Endodermal cell (in vitro differentiated cells): ENCODE measurements at regions not wholly inside any gene's neighbourhood (a gene's known extent, or its start where the extent isn't known, plus 50 kb on each side); places are given as distances from the start of the nearest gene placed in this dataset.

Experiments
- DNase-seq: peaks from one replicate; pipeline ENCODE4 v3.0.0-alpha.2; 2017
- H3K27ac ChIP-seq: 2 replicates; pipeline ENCODE4 v1.5.1; 2013; ENCODE audit warnings: mild to moderate bottlenecking, low read depth, low read length, moderate library complexity
- H3K27me3 ChIP-seq: 2 replicates; pipeline ENCODE4 v1.6.1; 2013; ENCODE audit warnings: mild to moderate bottlenecking, low read length, moderate library complexity; ENCODE audit not compliant: insufficient read depth, control insufficient read depth, poor library complexity, severe bottlenecking
- H3K36me3 ChIP-seq: 2 replicates; pipeline ENCODE4 v1.7.0; 2013; ENCODE audit warnings: mild to moderate bottlenecking, low read length, moderate library complexity; ENCODE audit not compliant: control insufficient read depth, insufficient read depth
- H3K4me1 ChIP-seq: one replicate; pipeline ENCODE4 v1.7.0; 2013; ENCODE audit warnings: low read length; ENCODE audit not compliant: control insufficient read depth, insufficient read depth
- H3K4me3 ChIP-seq: 2 replicates; pipeline ENCODE4 v1.5.1; 2013; ENCODE audit warnings: mild to moderate bottlenecking, low read length, moderate library complexity
- H3K9ac ChIP-seq: 2 replicates; pipeline ENCODE4 v1.6.1; 2013; ENCODE audit warnings: mild to moderate bottlenecking, low read length, moderate library complexity; ENCODE audit not compliant: poor library complexity, severe bottlenecking; ENCODE audit errors: extremely low read depth
- H3K9me3 ChIP-seq: 2 replicates; pipeline ENCODE4 v1.6.1; 2013; ENCODE audit warnings: mild to moderate bottlenecking, low read length, moderate library complexity; ENCODE audit not compliant: control insufficient read depth
- H3K27ac Mint-ChIP-seq: 2 replicates; pipeline ENCODE4 v1.8.0; 2020; ENCODE audit warnings: mixed read lengths
- H3K27me3 Mint-ChIP-seq: 2 replicates; pipeline ENCODE4 v1.8.0; 2021; ENCODE audit warnings: mild to moderate bottlenecking, mixed read lengths; ENCODE audit not compliant: insufficient read depth
- H3K36me3 Mint-ChIP-seq: 2 replicates; pipeline ENCODE4 v1.8.0; 2020; ENCODE audit warnings: low read depth, mixed read lengths
- H3K4me1 Mint-ChIP-seq: 2 replicates; pipeline ENCODE4 v1.8.0; 2020; ENCODE audit warnings: mixed read lengths
- H3K4me3 Mint-ChIP-seq: 2 replicates; pipeline ENCODE4 v1.8.0; 2020; ENCODE audit warnings: mild to moderate bottlenecking, moderate library complexity, mixed read lengths
- H3K9me3 Mint-ChIP-seq: 2 replicates; pipeline ENCODE4 v1.8.0; 2020; ENCODE audit warnings: mild to moderate bottlenecking, mixed read lengths
- CTCF ChIP-seq: fragments of 200-600 bp; sonication (generic); conservative IDR thresholded peaks from 2 replicates; pipeline ENCODE4 v1.5.0; 2021; ENCODE audit warnings: antibody characterized with exemption, mild to moderate bottlenecking
- WGBS, 2 experiments: methylation state at CpG; one replicate each; pipeline versions ENCODE4 v1.1.5 to v1.1.7; 2013; ENCODE audit warnings: missing lambda C conversion rate in 2 of 2, mixed read lengths in 1 of 2; ENCODE audit not compliant: insufficient coverage in 1 of 2, insufficient read length in 1 of 2; 5-methylcytosine and 5-hydroxymethylcytosine counted together

GRCh38 chr2:236646871-236647270, 77.2 kb downstream of the ACKR3 start:
- no peak for TF ChIP-seq CTCF
- H3K27ac Mint-ChIP-seq = no peak overlapping the region
- peaks cover 4% of the 10 kb centered on the region for H3K4me1 Mint-ChIP-seq
- H3K4me3 Mint-ChIP-seq = no peak overlapping the region
- Histone ChIP-seq H3K9ac (no peak overlapping the region), H3K4me3 (no peak overlapping the region), H3K27ac (no peak overlapping the region), H3K36me3 (no peaks in the 10 kb centered on the region), H3K4me1 (no peaks in the 10 kb centered on the region), H3K9me3 (peaks cover 19% of the 10 kb centered on the region), H3K27me3 (no peaks in the 10 kb centered on the region)
- DNase-seq = peak; percentile 31
- peaks cover 8% of the 10 kb centered on the region for H3K9me3 Mint-ChIP-seq
- 93% methylated on average over 4 of the region's 4 CpGs; no CpG with 5 or more reads in 1 of the 2 experiments for WGBS, 2 experiments
- H3K36me3 Mint-ChIP-seq = no peaks in the 10 kb centered on the region
- H3K27me3 Mint-ChIP-seq = peaks cover 13% of the 10 kb centered on the region

DNA sequence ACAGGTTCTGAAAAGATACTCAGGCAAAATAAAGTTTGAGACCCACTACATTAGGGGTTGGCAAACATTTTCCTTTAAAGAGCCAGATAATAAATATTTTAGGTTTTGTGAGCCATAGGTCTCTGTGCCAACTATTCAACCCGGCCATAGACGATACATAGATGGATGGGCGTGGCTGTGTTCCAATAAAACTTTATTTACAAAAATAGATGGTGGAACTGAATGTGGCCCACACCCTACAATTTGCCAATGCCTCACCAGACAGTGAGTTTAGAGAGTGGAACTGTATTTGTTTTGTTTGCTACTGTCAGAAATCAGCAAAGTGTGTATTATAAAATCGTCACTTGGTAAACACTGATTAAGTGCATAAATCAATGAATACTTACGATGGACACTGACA, 78.0 kb downstream of the ACKR3 start:
- Histone ChIP-seq H3K4me3 (no peak overlapping the region), H3K36me3 (no peaks in the 10 kb centered on the region), H3K27ac (no peak overlapping the region), H3K9ac (no peak overlapping the region), H3K9me3 (peaks cover 19% of the 10 kb centered on the region), H3K4me1 (no peaks in the 10 kb centered on the region), H3K27me3 (no peaks in the 10 kb centered on the region)
- no peak for TF ChIP-seq CTCF
- Mint-ChIP-seq H3K36me3 (no peaks in the 10 kb centered on the region), H3K27me3 (peaks cover 8% of the 10 kb centered on the region), H3K4me3 (no peak overlapping the region), H3K4me1 (peaks cover 3% of the 10 kb centered on the region), H3K27ac (no peak overlapping the region), H3K9me3 (peaks cover 8% of the 10 kb centered on the region)
- 93 to 95% methylated on average over 2 to 5 of the region's 5 CpGs for WGBS, 2 experiments
- no peak for DNase-seq

DNA sequence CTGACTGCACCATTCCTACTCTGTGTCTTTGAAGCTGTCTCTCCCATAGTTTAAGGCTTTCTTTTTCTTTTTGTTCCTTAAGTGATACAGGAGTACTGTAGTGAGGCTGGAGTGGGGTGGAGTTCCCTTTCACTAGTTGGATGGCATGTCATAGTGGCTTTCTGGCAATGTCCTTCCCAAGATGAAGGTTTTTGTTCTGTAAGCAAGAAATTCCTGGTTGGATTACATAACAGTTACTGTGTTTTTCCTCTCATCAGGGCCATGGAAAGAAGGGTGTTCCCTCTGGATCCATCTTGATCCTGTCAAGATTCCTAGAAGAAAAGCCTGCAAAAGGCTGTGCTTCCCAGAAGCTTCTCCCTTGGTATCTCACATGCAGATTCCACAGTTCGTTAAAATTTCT, 84.2 kb downstream of the ACKR3 start:
- Histone ChIP-seq H3K27ac (no peak overlapping the region), H3K27me3 (no peaks in the 10 kb centered on the region), H3K9me3 (peaks cover 11% of the 10 kb centered on the region), H3K9ac (no peak overlapping the region), H3K4me3 (no peak overlapping the region), H3K36me3 (no peaks in the 10 kb centered on the region), H3K4me1 (peaks cover 1% of the 10 kb centered on the region)
- WGBS, 2 experiments = 90 to 100% methylated on average over 1 of the region's 1 CpG
- H3K27ac Mint-ChIP-seq = no peak overlapping the region
- TF ChIP-seq CTCF = no peak
- DNase-seq = peak; percentile 18
- H3K27me3 Mint-ChIP-seq = peaks cover 4% of the 10 kb centered on the region
- H3K36me3 Mint-ChIP-seq = no peaks in the 10 kb centered on the region
- no peak overlapping the region for H3K4me3 Mint-ChIP-seq
- no peaks in the 10 kb centered on the region for H3K9me3 Mint-ChIP-seq
- peaks cover 9% of the 10 kb centered on the region for H3K4me1 Mint-ChIP-seq
